MCF 10A (cell line): ENCODE measurements at regions not wholly inside any gene's neighbourhood (a gene's known extent, or its start where the extent isn't known, plus 50 kb on each side); places are given as distances from the start of the nearest gene placed in this dataset.

Experiments used
- BruUV-seq: library from RNA; stranded (reverse); fragments of 400-500 nt; replicated peaks from 2 replicates; lab custom pipeline; 2021; lab: Mats Ljungman, UMichigan
- CTCF ChIA-PET: fragments of 300-600 bp; sonication (Branson Sonifier 250); formaldehyde crosslinking; extraction: SDS; loops from one replicate; lab custom pipeline; 2021; ENCODE audit warnings: antibody characterized with exemption, inconsistent platforms; lab: Yijun Ruan, JAX
- POLR2A ChIA-PET: fragments of 300-600, 350-650 bp; sonication (Branson Sonifier 250); formaldehyde crosslinking; extraction: SDS; loops from one replicate; lab custom pipeline; 2020; ENCODE audit warnings: antibody characterized with exemption, inconsistent platforms; lab: Yijun Ruan, JAX
- DNase-seq: peaks from one replicate; pipeline ENCODE4 v3.0.0-alpha.2; 2018; ENCODE audit not compliant: unreplicated experiment
- H3K27ac Mint-ChIP-seq: one replicate; pipeline ENCODE4 v1.8.0; 2022; ENCODE audit warnings: mild to moderate bottlenecking, low read depth, mixed read lengths; ENCODE audit not compliant: unreplicated experiment
- H3K27me3 Mint-ChIP-seq: one replicate; pipeline ENCODE4 v1.8.0; 2022; ENCODE audit warnings: mixed read lengths; ENCODE audit not compliant: insufficient read depth, unreplicated experiment
- H3K36me3 Mint-ChIP-seq: one replicate; pipeline ENCODE4 v1.8.0; 2022; ENCODE audit warnings: mild to moderate bottlenecking, moderate library complexity, mixed read lengths; ENCODE audit not compliant: insufficient read depth, unreplicated experiment
- H3K4me1 Mint-ChIP-seq: one replicate; pipeline ENCODE4 v1.8.0; 2022; ENCODE audit warnings: mixed read lengths; ENCODE audit not compliant: insufficient read depth, unreplicated experiment
- H3K4me3 Mint-ChIP-seq: one replicate; pipeline ENCODE4 v1.8.0; 2022; ENCODE audit warnings: mild to moderate bottlenecking, moderate library complexity, mixed read lengths; ENCODE audit not compliant: unreplicated experiment
- H3K9me3 Mint-ChIP-seq: one replicate; pipeline ENCODE4 v1.8.0; 2022; ENCODE audit warnings: mixed read lengths; ENCODE audit not compliant: unreplicated experiment
- CTCF ChIP-seq: fragments of 200-600 bp; IDR thresholded peaks from one replicate; pipeline ENCODE4 v1.8.0; 2022; ENCODE audit warnings: antibody characterized with exemption, mild to moderate bottlenecking; ENCODE audit not compliant: unreplicated experiment
- intact Hi-C: fragments of 100-400 bp; cut with micrococcal nuclease; formaldehyde crosslinking; loops from 2 replicates; pipeline ENCODE4 v1.14.1; 2022

DNA sequence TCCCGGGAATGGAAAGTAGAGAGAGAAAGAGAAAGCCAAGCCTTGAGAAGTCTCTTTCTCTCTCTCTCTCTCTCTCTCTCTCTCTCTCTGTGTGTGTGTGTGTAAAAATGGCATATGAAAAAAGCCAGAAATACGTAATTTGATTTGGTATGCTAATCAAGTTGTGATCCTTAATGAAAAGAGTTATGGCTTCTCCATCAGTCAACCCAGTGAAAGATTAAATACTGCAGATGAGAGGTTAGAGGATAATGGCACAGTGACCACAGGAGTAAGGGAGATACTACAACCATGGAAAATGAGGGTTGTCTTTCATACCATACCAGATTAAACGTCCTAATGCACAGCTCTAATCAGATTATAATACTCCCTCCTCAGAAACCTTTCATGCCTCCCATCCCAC, 193.5 kb upstream of the SOX2 start:
- CTCF ChIA-PET: interaction anchor here (1.2 kb wide), 1 partner anchor 184 kb away, joined by 5 read pairs; no protein-coding TSS in a partner anchor
- Mint-ChIP-seq H3K4me3 (no peak overlapping the region), H3K27ac (no peak overlapping the region), H3K36me3 (no peaks in the 10 kb centered on the region), H3K27me3 (no peaks in the 10 kb centered on the region), H3K4me1 (no peaks in the 10 kb centered on the region), H3K9me3 (peaks cover 4% of the 10 kb centered on the region)
- TF ChIP-seq CTCF: no peak
- POLR2A ChIA-PET: no interaction called here
- no peak for DNase-seq
- BruUV-seq: no TSS peak
- intact Hi-C loops: no loop called here

GRCh38 chr3:181512787-181513186, 198.9 kb upstream of the SOX2 start:
- intact Hi-C loops: no loop called here
- no peak for TF ChIP-seq CTCF
- ChIA-PET CTCF (no interaction called here), POLR2A (no interaction called here)
- H3K4me3 Mint-ChIP-seq: no peak overlapping the region
- H3K36me3 Mint-ChIP-seq: no peaks in the 10 kb centered on the region
- H3K4me1 Mint-ChIP-seq: no peaks in the 10 kb centered on the region
- BruUV-seq: no TSS peak
- H3K9me3 Mint-ChIP-seq: peaks cover 18% of the 10 kb centered on the region
- DNase-seq: no peak
- no peak overlapping the region for H3K27ac Mint-ChIP-seq
- H3K27me3 Mint-ChIP-seq: no peaks in the 10 kb centered on the region

GRCh38 chr3:181510500-181510899, 201.2 kb upstream of the SOX2 start:
- CTCF ChIA-PET: interaction anchor here (0.6 kb wide), 1 partner anchor 9 kb away, joined by 3 read pairs; no protein-coding TSS in a partner anchor
- Mint-ChIP-seq H3K27me3 (no peaks in the 10 kb centered on the region), H3K9me3 (peaks cover 18% of the 10 kb centered on the region), H3K4me3 (no peak overlapping the region), H3K36me3 (no peaks in the 10 kb centered on the region), H3K4me1 (no peaks in the 10 kb centered on the region), H3K27ac (no peak overlapping the region)
- no TSS peak for BruUV-seq
- DNase-seq: no peak
- TF ChIP-seq CTCF: no peak
- POLR2A ChIA-PET: interaction anchor here (1.6 kb wide), 1 partner anchor 56 kb away, joined by 3 read pairs; no protein-coding TSS in a partner anchor
- intact Hi-C loops: no loop called here

- intact Hi-C loops: no loop called here
Observed at GRCh38 chr3:181497358-181497757, 214.4 kb upstream of the SOX2 start.

More at GRCh38 chr3:181497358-181497757, 214.4 kb upstream of the SOX2 start:
- BruUV-seq: no TSS peak
- ChIA-PET CTCF (no interaction called here), POLR2A (no interaction called here)
- TF ChIP-seq CTCF: no peak
- no peak overlapping the region for H3K4me3 Mint-ChIP-seq
- H3K27ac Mint-ChIP-seq: no peak overlapping the region
- no peaks in the 10 kb centered on the region for H3K36me3 Mint-ChIP-seq
- DNase-seq: no peak
- H3K4me1 Mint-ChIP-seq: no peaks in the 10 kb centered on the region
- no peaks in the 10 kb centered on the region for H3K27me3 Mint-ChIP-seq
- H3K9me3 Mint-ChIP-seq: no peaks in the 10 kb centered on the region
